ENCODE measurements at regions not wholly inside any gene's neighbourhood (a gene's known extent, or its start where the extent isn't known, plus 50 kb on each side); places are given as distances from the start of the nearest gene placed in this dataset.

GRCh38 chr6:40796260-40797221, 209.4 kb upstream of the LRFN2 start:
- DNase-seq (ENCODE audit: low read depth in 2 of 2): no peak

GRCh38 chr6:40794586-40794985, 207.4 kb upstream of the LRFN2 start:
- no peak for DNase-seq (ENCODE audit: low read depth in 2 of 2)

GRCh38 chr6:40792183-40792582, 205.0 kb upstream of the LRFN2 start:
- DNase-seq (ENCODE audit: low read depth in 2 of 2): no peak

DNA sequence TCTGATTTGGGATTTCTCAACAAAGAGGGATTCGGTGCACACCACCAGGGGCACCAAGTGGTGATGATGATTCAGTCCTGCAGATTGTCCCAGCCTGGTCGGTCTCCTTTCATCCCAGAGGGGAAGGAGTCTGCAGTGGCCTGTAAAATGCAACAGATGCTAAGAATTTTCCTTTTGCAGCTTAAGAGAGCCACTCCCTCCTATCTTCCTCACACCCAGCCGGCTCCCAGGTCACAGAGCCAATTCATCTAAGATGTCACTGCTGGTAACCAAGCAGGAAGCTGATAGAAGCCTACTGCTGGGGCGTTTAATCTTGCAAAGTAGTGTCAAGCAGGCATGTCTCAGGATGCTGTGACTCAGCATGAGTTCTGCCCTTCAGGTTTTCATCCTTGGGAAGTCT, 203.8 kb upstream of the LRFN2 start:
- DNase-seq (ENCODE audit: low read depth in 2 of 2): no peak

DNA sequence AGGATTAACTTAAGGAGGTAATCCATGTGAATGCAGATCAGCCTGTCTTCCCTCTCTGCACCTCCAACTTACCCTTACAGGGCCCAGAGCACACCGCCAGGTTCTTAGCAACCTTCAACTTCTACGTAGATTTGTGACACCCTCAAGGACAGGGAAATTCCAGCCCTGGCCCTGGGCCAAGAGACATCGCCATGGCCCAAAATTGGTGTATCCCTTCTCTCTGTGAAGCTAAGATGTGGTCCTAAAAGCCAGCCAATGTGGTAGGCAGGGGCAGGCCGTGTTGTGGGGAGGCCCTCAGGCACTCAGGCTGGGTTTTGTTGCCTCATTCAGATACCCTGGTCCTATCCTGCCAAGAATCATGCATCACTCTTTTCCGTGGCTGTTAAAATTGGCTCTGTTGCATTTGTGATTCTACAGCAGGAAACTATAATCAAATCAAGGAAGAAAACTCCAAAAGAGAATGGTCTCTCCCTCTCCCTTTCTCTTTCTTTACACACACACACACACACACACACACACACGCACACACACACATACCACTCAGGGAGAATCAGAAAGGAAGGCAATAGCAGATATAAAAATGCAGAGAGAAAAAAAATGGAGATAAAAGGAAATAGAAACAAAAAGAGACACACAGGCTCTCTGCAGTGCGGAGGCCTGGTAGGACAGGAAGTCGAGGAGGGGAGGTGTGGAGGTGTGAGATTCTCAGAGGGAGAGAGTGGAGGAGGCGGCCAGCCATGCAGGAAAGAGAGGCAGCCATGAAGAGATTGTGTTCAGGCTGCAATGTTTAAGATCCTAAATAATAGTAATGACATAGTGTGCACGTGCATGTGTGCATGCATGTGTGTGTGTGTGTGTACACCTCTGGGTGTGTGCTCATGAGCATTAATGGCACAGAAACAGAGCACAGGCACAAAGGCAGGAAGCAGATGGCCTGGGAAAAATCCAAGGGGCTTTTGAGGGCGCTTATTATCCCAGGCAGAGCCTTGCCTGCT, 201.8 kb upstream of the LRFN2 start:
- no peak for DNase-seq (ENCODE audit: low read depth in 2 of 2)

DNA sequence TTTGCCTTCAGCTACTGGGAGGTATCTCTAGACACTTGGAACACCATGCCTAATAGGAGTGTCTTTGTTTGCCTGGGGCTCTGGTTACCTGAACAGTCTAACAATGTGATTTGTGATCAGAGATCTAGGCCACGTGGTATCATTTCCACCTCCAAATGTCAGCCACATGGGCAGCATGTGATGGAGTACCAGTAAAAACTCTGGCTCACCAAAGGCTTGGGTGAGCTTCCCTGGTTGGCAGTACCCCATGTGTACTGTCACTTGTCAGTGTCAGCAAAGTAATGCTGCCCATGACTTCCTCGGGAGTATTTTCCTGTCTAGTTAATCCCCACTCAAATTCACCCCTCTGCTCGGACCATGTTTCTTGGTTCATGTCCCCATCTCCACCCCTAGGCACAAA, 195.2 kb upstream of the LRFN2 start:
- DNase-seq (ENCODE audit: low read depth in 2 of 2): no peak

DNA sequence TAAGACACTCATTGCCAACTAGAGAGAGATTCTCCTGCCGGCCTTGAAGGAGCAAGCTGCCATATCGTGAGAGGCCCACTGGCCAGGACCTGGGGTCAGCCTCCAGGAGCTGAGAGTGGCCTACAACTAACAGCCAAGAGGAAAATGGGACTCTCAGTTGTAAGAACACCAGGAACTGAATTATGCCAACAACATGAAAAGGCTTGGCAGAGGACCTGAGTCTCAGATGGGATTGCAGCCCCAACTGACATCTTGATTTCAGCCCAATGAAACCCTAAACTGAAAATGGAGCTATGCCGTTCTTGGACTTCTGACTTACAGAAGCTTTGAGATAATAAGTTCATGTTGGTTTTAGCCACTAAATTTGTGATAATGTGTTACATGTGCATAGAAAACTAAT, 193.5 kb upstream of the LRFN2 start:
- DNase-seq (ENCODE audit: low read depth in 2 of 2): no peak

GRCh38 chr6:40779409-40779808, 192.2 kb upstream of the LRFN2 start:
- DNase-seq (ENCODE audit: low read depth in 2 of 2): no peak

DNA sequence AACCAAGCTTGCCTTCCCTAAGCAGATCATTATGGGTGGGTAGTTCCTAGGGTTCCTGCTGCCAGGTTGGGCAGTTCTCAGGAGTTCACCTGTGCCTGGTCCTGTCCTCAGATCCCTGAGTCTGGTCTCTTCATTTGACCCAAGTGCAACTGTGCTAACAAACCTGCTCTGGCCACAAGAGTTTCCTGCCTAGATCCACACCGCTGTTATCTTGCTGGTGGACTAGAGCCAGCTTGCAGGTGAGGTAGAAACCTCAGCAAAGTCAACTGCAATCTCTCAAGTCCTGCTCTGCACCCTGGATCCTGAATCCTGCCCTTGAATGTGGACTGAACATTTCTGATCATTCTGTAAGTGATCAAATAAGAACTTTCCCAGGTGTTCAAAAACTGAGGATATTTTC, 191.8 kb upstream of the LRFN2 start:
- DNase-seq (ENCODE audit: low read depth in 2 of 2): no peak

- no peak for DNase-seq (ENCODE audit: low read depth in 2 of 2)
Observed at GRCh38 chr6:40778196-40778595, 191.0 kb upstream of the LRFN2 start.

- DNase-seq (ENCODE audit: low read depth in 2 of 2): no peak
Observed at GRCh38 chr6:40774932-40775331, 187.8 kb upstream of the LRFN2 start.

GRCh38 chr6:40770794-40771193, 183.6 kb upstream of the LRFN2 start:
- DNase-seq (ENCODE audit: low read depth in 2 of 2): no peak

DNA sequence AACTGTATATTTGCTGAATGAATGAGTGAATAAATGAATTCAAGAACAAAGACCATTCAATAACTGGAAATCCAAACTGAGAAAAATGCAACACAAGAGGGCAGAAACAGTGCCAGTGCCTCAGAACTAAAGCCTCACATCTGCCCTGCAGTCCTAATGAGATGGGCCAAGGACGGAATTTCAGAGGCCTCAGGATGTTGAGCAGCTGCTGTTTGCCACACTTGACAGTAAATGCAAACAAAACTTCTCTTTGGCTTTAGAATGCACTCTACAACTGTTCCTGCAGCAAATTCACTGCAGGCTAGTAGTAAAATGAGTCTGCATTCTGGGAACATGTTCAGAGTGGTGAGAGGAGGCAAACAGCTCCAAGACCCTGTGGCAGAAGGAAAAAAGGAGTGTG, 177.6 kb upstream of the LRFN2 start:
- DNase-seq (ENCODE audit: low read depth in 2 of 2): no peak

GRCh38 chr6:40762981-40763380, 175.8 kb upstream of the LRFN2 start:
- no peak for DNase-seq (ENCODE audit: low read depth in 2 of 2)

DNA sequence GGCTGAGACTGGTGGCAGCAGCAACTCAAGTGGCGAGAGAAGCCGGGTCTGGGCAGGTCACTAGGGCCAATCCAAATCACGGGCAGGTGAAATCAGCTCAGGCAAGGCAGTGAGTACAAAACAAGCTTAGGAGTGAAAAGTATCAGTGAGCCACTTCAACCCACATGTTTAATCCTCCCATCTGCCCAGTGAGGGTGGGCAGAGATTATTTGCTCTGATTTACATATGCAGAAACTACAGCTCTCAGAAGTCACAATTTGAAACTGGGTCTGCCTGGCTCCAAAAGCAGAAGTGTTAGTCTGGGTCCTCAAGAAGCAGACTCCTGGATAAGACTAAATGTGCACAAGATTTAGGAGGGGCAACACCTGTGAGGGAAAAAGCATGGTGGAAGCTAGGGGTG, 173.7 kb upstream of the LRFN2 start:
- DNase-seq (ENCODE audit: low read depth in 2 of 2): no peak

- DNase-seq (ENCODE audit: low read depth in 2 of 2): no peak
Observed at GRCh38 chr6:40759838-40760237, 172.7 kb upstream of the LRFN2 start.

GRCh38 chr6:40759264-40759663, 172.1 kb upstream of the LRFN2 start:
- DNase-seq (ENCODE audit: low read depth in 2 of 2): no peak

DNA sequence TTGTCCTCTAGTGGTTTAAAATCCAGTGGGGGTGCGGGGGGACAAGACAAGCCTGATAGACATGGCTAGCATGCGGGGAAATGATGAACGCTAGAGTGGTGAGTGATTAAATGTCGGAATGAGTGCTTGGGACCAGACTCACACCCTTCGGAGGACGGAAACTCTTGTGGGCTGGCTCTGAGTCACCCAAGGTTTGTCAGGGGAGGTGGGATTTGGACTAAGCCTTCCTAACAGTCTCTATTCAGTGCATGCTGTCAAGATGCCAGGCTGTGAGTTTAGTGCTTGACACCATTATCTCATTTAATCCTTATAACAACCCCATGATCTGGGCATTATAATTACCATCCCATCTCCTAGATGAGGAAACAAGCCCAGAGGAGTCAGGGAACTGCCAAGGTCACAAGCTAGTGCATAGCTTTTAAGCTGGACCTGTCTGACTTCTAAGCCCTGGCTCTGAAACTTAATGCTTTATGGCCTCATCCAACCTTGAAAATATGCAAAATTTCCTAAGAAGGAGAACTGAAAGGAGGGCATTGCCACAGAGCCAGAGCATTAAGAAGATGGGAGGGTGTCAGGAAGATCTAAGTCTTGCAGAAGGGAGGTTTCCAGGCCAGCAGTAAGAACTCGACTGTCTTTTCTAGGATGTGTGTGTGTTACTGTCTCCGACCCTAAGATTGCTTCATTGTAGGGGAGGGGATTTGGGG, 168.7 kb upstream of the LRFN2 start:
- DNase-seq (ENCODE audit: low read depth in 2 of 2): no peak

DNA sequence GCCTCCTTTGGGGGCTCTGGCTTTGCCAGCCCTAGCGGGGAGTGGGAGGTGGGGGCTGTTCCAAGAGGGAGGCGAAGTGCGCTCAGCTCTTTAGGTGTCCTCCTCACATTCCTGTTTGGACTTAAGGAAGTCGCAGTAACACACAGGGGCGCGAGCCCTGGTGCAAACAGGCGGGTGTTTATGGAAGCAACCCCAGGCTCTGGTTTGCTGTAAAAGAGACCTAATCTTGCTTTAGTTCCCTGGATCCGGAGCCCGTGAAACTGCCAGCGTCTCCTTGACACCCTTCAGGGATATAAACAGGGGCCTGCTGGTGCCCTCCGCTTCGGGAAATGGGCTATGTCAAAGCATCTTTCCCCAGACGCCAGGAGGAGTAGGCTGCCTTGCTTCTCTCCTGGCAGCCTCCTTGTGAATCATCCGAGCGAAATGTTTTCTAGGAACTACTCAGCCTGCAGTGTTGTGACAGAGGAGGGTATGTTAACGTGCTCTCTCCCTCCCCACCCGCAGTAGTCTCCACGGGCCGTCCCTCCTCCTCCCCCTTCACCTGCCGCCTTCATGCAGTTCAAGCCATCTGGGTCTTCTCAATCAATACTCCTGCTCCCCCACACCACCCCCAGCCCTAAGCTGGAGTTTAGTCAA, 168.0 kb upstream of the LRFN2 start:
- DNase-seq (ENCODE audit: low read depth in 2 of 2): no peak

DNA sequence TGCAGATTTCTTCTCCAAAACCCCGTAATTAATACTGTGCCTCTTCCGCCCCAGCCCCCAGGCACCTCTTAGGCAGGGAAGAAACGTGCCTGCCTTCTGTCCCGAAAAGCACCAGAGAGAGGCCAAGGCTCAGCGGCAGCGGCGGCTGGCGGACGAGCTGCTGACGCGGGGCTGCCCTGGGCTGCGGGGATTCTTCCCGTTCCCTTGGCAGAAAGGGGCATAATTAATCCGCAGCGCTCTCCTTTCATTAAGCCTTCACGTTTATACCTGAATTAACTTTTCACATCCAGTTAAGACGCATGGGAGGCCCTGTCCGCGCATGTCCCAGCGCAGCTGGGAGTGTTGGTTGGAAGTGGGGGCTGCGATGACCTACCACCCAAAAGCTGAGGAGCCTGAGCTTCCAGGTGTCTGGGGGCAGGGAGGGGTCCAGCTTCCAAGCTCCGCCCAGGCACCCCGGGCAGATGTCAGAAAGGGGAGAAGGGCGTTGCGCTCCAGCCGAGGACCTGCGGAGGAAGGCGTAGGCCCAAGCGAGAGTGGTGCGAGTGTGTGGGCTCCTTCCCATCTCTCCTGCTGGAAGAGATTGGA, 167.4 kb upstream of the LRFN2 start:
- DNase-seq (ENCODE audit: low read depth in 2 of 2): no peak

All from stimulated activated CD8-positive, alpha-beta memory T cell treated with anti-CD3 and anti-CD28 coated beads, Interleukin-7, amount 100 ng/mL, for 4 hours (primary cell).